IPS-18a (cell line): ENCODE measurements at regions not wholly inside any gene's neighbourhood (a gene's known extent, or its start where the extent isn't known, plus 50 kb on each side); places are given as distances from the start of the nearest gene placed in this dataset.

ENCODE experiments used
- H3K27ac ChIP-seq: one replicate; pipeline ENCODE4 v1.5.1; 2013; ENCODE audit warnings: low read length
- H3K27me3 ChIP-seq: one replicate; pipeline ENCODE4 v1.6.1; 2013; ENCODE audit warnings: mild to moderate bottlenecking, low read length; ENCODE audit not compliant: control insufficient read depth, insufficient read depth
- H3K36me3 ChIP-seq: one replicate; pipeline ENCODE4 v1.6.1; 2013; ENCODE audit warnings: low read depth, low read length; ENCODE audit not compliant: control insufficient read depth
- H3K4me1 ChIP-seq: one replicate; pipeline ENCODE4 v1.6.1; 2013; ENCODE audit warnings: low read depth, low read length; ENCODE audit not compliant: control insufficient read depth
- H3K4me3 ChIP-seq: one replicate; pipeline ENCODE4 v1.5.1; 2013; ENCODE audit warnings: low read length
- H3K9ac ChIP-seq: one replicate; pipeline ENCODE4 v1.6.1; 2013; ENCODE audit warnings: mild to moderate bottlenecking, low read length, moderate library complexity
- H3K9me3 ChIP-seq: one replicate; pipeline ENCODE4 v1.6.1; 2013; ENCODE audit warnings: low read depth, low read length; ENCODE audit not compliant: control insufficient read depth

GRCh38 chr14:42407153-42407552, 800.5 kb downstream of the LRFN5 start:
- Histone ChIP-seq H3K27ac (no peak overlapping the region), H3K4me3 (no peak overlapping the region), H3K9me3 (no peaks in the 10 kb centered on the region), H3K36me3 (no peaks in the 10 kb centered on the region), H3K9ac (no peak overlapping the region), H3K4me1 (no peaks in the 10 kb centered on the region), H3K27me3 (no peaks in the 10 kb centered on the region)

GRCh38 chr14:42391146-42391834, 784.6 kb downstream of the LRFN5 start:
- no peaks in the 10 kb centered on the region for H3K9me3 ChIP-seq
- no peak overlapping the region for H3K9ac ChIP-seq
- H3K27ac ChIP-seq = no peak overlapping the region
- no peaks in the 10 kb centered on the region for H3K27me3 ChIP-seq
- H3K36me3 ChIP-seq = no peaks in the 10 kb centered on the region
- H3K4me3 ChIP-seq = no peak overlapping the region
- no peaks in the 10 kb centered on the region for H3K4me1 ChIP-seq

- H3K4me1 ChIP-seq = no peaks in the 10 kb centered on the region
- no peak overlapping the region for H3K9ac ChIP-seq
Measured at GRCh38 chr14:42378880-42379279, 772.2 kb downstream of the LRFN5 start.

GRCh38 chr14:42378274-42378673, 771.6 kb downstream of the LRFN5 start:
- Histone ChIP-seq H3K27ac (no peak overlapping the region), H3K9me3 (no peaks in the 10 kb centered on the region), H3K27me3 (no peaks in the 10 kb centered on the region), H3K4me1 (no peaks in the 10 kb centered on the region), H3K9ac (no peak overlapping the region), H3K36me3 (no peaks in the 10 kb centered on the region), H3K4me3 (no peak overlapping the region)

More at GRCh38 chr14:42378880-42379279, 772.2 kb downstream of the LRFN5 start:
- Histone ChIP-seq H3K27me3 (no peaks in the 10 kb centered on the region), H3K9me3 (no peaks in the 10 kb centered on the region), H3K4me3 (no peak overlapping the region), H3K27ac (no peak overlapping the region), H3K36me3 (no peaks in the 10 kb centered on the region)

- Histone ChIP-seq H3K27me3 (no peaks in the 10 kb centered on the region), H3K9me3 (no peaks in the 10 kb centered on the region), H3K4me3 (no peak overlapping the region), H3K27ac (no peak overlapping the region), H3K4me1 (no peaks in the 10 kb centered on the region), H3K36me3 (no peaks in the 10 kb centered on the region), H3K9ac (no peak overlapping the region)
Measured at GRCh38 chr14:42374332-42374731, 767.7 kb downstream of the LRFN5 start.

GRCh38 chr14:42370056-42370455, 763.4 kb downstream of the LRFN5 start:
- no peak overlapping the region for H3K4me3 ChIP-seq
- no peaks in the 10 kb centered on the region for H3K4me1 ChIP-seq
- no peak overlapping the region for H3K27ac ChIP-seq

GRCh38 chr14:42368234-42368633, 761.6 kb downstream of the LRFN5 start:
- H3K9ac ChIP-seq = no peak overlapping the region
- H3K36me3 ChIP-seq = no peaks in the 10 kb centered on the region
- H3K4me1 ChIP-seq = no peaks in the 10 kb centered on the region
- no peak overlapping the region for H3K27ac ChIP-seq
- no peaks in the 10 kb centered on the region for H3K9me3 ChIP-seq
- H3K4me3 ChIP-seq = no peak overlapping the region
- H3K27me3 ChIP-seq = no peaks in the 10 kb centered on the region

More at GRCh38 chr14:42370056-42370455, 763.4 kb downstream of the LRFN5 start:
- Histone ChIP-seq H3K36me3 (no peaks in the 10 kb centered on the region), H3K27me3 (no peaks in the 10 kb centered on the region), H3K9ac (no peak overlapping the region), H3K9me3 (no peaks in the 10 kb centered on the region)

- H3K27ac ChIP-seq = no peak overlapping the region
- no peaks in the 10 kb centered on the region for H3K27me3 ChIP-seq
- H3K9me3 ChIP-seq = no peaks in the 10 kb centered on the region
- H3K4me1 ChIP-seq = no peaks in the 10 kb centered on the region
- H3K9ac ChIP-seq = no peak overlapping the region
- no peaks in the 10 kb centered on the region for H3K36me3 ChIP-seq
- no peak overlapping the region for H3K4me3 ChIP-seq
Measured at GRCh38 chr14:42353315-42353714, 746.6 kb downstream of the LRFN5 start.

GRCh38 chr14:42335918-42336317, 729.2 kb downstream of the LRFN5 start:
- Histone ChIP-seq H3K27ac (no peak overlapping the region), H3K36me3 (no peaks in the 10 kb centered on the region), H3K4me3 (peak overlapping the region; percentile 44), H3K27me3 (peaks cover 41% of the 10 kb centered on the region), H3K9ac (no peak overlapping the region), H3K9me3 (peaks cover 3% of the 10 kb centered on the region), H3K4me1 (peaks cover 22% of the 10 kb centered on the region)

- peaks cover 41% of the 10 kb centered on the region for H3K27me3 ChIP-seq
- no peak overlapping the region for H3K9ac ChIP-seq
- H3K4me3 ChIP-seq = no peak overlapping the region
- no peak overlapping the region for H3K27ac ChIP-seq
- peaks cover 22% of the 10 kb centered on the region for H3K4me1 ChIP-seq
- H3K9me3 ChIP-seq = peaks cover 3% of the 10 kb centered on the region
- H3K36me3 ChIP-seq = no peaks in the 10 kb centered on the region
Measured at GRCh38 chr14:42334931-42335330, 728.3 kb downstream of the LRFN5 start.

- Histone ChIP-seq H3K27ac (no peak overlapping the region), H3K9ac (no peak overlapping the region), H3K4me1 (no peaks in the 10 kb centered on the region), H3K36me3 (no peaks in the 10 kb centered on the region), H3K4me3 (no peak overlapping the region), H3K9me3 (peaks cover 5% of the 10 kb centered on the region), H3K27me3 (no peaks in the 10 kb centered on the region)
Measured at GRCh38 chr14:42323426-42323825, 716.8 kb downstream of the LRFN5 start.

- no peaks in the 10 kb centered on the region for H3K36me3 ChIP-seq
- H3K9me3 ChIP-seq = peaks cover 5% of the 10 kb centered on the region
- H3K9ac ChIP-seq = no peak overlapping the region
- H3K27ac ChIP-seq = no peak overlapping the region
- H3K4me1 ChIP-seq = no peaks in the 10 kb centered on the region
- no peaks in the 10 kb centered on the region for H3K27me3 ChIP-seq
- no peak overlapping the region for H3K4me3 ChIP-seq
Measured at GRCh38 chr14:42322531-42323284, 716.0 kb downstream of the LRFN5 start.
